HG03095 (cell line): ENCODE measurements at regions not wholly inside any gene's neighbourhood (a gene's known extent, or its start where the extent isn't known, plus 50 kb on each side); places are given as distances from the start of the nearest gene placed in this dataset.
"Not testable (repeated sequence)": the region's sequence is repeated elsewhere in the genome, so short reads cannot be mapped to it uniquely, and the experiment has no call there.

ENCODE experiments used
- ATAC-seq: cut with Tn5 transposase; IDR thresholded peaks from one replicate; pipeline ENCODE4 v1.9.1; 2021; ENCODE audit warnings: moderate library complexity; ENCODE audit not compliant: unreplicated experiment

DNA sequence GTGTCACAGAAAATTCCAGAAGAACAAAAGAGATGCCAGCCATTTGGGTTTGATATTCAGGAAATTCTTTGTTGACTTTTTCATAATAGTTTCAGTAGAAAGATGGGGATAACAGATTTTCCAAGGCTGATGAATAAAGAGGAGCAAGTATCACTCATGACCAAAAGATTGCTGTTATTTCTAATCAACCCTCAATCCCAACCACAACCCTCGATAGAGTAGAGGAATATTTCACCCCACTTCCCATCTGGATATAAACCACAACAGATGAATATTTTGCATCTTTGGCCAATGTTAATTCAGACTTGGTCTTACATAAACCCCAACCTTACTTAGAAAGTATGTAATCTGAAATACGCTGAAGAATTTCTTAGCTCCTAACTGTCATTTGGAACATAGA is 232.4 kb downstream of the SEC16B start:
- no peak for ATAC-seq

DNA sequence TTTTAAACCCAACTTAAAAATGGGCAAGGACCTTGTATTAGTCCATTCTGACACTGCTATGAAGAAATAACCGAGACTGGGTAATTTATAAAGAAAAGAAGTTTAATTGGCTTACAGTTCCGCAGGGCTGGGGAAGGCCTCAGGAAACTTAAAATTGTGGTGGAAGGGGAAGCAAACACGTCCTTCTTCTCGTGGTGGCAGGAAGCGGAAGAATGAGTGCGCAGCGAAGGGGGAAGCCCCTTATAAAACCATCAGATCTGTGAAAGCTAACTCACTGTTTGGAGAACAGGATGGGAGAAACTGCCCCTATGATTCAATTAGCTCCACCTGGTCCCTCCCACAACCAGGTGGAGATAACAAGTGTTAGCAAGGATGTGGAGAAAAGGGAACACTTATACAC is 237.7 kb downstream of the SEC16B start:
- ATAC-seq = no peak

DNA sequence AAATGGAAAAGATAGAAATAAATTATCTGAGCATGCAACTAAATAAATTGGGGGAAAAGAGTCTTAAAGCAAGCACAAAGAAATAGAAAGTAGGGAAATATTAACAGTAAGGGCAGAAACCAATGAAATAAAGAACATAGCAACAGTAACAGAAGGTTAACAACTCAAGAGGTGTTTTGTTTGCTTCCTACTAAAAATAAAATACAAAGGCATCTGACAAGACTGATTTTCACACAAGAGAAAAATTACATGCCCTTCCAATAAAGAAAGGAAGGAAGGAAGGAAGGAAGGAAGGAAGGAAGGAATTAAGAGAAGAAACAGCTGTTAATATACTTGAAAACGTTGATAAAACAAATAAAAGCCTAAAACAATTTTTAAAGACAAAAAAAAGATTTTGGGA is 240.2 kb downstream of the SEC16B start:
- no peak for ATAC-seq

DNA sequence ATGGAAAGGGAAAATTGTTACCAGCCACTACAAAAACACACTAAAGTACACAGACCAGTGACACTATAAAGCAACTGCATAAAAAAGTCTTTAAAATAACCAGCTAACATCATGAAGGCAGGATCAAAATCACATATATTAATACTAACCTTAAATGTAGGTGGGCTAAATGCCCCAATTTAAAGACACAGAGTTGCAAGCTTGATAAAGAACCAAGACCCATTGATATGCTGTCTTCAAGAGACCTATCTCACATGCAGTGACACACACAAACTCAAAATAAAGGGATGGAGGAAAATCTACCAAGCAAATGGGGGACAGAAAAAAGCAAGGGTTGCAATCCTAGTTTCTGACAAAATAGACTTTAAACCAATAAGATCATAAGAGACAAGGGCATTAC is 246.3 kb downstream of the SEC16B start:
- no peak for ATAC-seq

DNA sequence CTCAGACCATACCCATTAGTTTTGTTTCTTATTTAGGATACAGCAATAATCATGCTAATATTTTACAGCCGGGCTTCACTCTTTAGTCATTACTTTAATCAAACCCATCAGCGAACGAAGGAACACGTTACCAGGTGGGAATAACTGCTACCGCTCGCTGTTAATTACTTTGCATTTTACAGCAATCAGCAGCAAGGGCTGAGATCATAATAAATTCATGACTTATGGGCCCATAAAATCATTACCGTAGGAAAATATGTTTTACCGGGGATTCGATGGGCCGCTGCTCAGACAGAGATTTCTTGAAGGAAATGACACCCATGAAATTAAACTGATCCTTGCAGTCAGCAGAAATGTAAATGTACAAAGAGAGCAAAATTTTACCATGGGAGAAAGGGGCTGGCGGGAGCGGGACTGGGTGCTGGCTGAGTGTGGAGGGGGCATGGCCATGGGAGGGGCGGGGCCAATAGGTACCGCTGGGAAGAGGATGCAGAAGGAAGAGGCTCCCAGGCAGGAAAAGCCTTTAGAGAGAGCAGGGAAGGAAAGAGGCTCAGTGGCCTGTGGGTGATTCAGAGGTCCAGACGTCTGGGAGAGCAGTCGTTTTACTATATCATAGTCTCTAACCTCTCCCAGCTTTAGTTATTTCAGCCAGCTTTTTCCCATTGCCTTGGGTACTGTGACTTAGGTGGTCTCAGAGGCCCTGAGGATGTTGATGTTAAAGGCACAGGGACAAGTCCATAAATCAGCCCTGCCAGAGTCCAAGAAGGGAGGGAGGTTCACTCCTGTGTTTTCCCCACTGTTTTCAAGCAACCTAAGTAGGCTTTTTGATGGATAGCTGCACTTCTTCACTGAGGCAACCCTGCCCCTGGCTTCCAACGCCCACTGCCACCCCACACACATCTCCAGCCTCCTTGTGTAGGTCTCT is 258.9 kb downstream of the SEC16B start:
- ATAC-seq = no peak

DNA sequence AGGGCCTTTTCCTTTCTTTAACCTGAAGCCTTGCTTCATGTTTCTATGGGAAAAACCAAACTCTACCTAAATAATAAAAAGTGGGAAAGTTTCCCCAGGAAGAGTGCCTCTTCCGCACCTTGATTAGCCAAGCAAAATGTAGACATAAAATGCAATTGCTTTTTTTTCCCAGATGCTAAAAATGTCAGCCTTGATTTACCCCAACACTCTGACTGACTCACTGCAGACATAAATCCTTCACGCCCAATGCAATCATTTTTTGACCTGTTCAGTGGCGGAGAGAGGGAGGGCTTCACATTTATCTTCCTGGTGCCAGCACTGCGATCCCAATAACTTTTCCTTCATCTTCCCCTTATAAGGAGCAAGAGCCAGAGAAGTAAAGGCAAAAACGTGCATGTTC is 261.5 kb downstream of the SEC16B start:
- ATAC-seq = no peak

DNA sequence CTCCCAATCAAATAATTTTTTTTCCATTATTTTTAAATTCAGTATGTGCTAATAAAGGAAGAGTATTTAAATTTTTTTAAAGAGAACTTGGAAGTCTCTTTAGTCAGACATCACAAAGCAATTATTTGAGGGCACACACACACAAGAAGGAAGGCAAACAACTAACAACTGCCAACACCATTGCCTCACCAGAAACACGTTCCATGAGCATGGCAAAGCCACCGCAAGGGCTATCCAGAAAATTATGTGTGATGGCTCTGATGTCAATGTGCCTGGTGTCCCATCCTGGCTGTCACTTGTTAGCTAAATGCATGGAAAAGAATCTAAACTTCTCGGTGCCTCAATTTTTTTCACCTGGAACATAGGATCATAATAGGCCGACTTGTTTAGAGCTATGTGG is 262.9 kb downstream of the SEC16B start:
- ATAC-seq = no peak

DNA sequence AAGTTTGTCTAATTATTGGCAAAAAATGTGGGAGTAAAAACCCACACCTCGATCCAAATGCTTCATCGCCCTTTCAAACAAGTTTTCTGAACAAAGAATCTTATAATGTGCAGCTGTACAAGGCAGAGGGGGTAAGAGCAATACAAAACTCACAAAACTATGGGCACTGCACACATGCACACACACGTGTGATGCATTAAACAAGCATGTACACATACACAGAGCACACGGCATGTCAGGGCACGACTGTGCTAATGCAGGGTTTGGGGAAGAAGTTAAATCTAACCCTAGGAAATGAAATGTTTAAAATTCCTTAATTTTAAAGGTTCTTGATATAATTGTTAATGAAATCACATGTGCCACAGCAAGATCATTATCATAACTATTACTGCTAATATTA is 264.0 kb downstream of the SEC16B start:
- no peak for ATAC-seq

DNA sequence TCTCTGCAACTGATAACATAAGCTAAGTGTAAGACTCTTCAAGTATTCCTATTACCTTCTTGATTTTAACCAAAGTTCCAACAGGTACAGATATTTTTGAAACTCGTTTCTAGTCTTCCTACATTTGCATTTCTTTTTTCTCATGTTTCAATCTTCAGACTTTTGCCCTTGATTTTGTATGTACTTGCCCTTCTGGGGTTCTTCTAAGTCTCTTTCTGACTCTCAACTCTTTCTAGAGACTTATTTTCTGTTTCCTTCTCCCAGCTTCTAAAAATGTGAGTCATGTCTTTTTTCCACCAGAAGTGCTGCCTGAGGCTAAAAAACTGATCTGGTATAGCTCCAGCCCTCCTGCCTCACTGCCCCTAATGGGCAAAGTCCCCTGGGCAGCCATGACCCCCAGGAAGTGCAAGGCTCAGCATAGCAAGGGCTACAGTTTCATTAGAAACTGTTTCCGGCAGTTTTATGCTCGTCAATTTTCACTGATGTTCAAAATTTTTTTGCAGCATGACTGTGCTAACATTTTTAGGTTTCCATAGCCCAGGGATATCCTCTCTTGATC is 265.9 kb downstream of the SEC16B start:
- no peak for ATAC-seq

DNA sequence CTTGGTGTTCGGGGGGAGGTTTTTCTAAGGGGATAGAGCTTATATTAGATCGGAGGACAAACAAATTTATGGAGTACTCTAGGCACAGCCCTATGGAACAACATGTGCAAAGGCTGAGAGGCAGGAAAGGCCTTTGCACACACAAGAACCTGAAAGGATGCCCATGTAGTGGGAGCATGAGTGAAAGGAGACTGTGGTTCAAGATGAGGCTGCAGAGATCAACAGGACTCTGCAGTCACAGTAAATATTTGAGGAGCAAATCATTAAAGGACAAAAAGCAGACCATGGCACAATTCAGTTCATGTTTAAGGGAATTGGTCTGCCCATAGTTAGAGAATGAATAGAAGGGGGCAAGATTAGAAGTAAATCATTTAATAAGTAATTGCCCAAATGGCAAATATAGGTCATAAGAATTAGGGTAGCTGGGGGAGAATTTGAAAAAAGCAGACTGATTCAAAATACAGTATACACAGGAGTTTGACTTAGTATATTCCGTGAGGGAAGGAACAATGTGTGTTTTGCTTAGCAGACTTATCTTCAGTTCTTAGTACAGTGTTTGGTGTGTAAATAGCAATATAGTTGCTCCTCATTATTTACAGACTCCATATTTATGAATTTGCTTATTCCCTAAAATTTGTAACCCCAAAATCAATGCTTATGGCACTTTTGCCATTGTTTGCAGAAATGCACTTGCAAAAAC is 268.1 kb downstream of the SEC16B start:
- ATAC-seq = no peak

DNA sequence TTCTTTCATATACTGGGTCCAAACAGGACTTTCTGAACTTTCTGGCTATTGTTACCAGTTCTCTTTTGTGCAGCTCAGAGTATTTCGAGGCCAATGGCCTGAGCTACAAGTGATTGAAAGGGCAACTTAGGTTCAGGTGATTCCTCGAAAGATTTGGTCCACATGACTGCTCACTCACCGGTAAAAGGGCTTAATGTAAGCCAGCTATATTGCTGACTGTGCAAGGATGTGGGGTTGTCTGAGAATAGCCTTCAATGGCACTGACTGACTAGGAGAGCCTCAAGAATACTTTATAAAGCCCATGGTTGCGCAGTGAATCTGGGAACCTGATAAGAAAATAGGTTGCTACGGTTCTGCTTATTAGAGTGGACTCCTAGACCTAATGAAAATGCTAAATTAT is 269.0 kb downstream of the SEC16B start:
- no peak for ATAC-seq

DNA sequence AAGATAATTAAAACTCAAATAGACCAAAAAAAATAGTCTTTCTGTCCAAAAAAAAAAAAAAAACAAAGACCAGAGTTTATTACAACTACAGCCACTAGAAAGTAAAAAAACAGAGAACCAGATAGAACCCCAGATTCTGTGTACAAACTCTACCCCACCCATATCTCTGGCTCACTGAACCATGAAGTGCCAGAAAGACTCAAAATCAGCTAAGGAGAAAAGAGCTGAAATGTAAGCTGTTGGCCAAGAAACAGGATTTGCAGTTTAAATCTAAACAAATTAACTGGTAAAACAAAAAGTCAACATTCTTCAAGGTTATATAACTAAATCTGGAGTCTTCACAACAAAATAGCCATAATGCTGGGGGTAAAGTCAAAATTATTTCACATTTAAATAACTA is 278.9 kb downstream of the SEC16B start:
- ATAC-seq = no peak

DNA sequence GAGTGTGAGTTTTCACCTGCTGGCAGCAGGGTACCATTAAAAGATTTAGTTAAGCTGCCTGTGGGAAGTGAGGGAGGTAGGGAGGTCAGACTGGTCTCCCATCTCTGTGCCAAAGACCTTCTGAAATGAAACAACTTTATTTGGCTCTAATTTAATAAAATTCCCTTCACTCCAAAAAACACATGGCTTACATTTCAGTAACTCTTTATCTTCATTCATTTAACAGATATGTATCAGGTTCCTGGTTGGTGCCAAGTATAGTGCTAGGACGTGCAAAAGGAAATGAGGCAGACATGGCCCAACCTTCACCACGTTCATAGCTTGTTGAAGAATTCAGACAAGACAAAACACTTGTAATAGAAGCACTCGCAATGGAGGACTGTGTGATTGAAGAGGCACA is 282.3 kb downstream of the SEC16B start:
- no peak for ATAC-seq

DNA sequence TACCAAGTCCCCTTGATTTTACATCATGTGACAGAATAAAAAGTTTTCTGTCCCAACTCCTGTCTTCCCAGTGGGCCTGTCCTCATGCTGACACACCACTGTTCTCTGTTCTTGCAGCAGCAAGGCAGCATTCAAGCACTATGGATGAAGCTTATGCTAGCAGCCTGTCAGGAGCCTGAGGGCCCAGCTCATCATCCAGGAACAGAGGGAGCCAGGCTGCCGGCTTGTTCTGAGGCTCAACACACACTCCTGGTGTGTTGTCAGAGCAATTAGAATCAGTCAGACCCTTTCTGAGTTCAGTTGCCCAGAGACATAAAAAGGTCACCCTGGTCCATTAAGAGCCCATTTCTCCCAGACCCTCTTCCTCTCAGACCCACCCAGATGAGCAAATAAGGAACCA is 282.9 kb downstream of the SEC16B start:
- ATAC-seq = no peak

DNA sequence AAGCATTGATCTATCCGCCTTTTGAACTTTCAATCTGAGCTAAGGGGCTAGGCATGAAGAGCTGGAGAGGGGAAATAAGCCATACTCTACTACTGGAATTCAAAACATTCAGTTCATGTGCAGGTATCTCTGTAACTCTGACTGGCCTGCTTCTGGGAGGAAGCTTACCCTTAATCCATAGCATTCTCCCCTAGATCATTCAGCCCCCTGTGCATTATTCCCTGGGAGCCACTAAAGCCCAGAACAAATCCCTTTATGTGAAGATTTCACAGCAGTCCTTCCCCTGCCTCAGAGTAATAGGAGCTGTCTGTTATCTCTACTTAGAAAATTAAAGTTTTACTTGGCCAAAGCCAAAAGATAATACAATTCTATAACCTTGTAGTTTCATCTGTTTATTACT is 300.7 kb downstream of the SEC16B start:
- no peak for ATAC-seq

DNA sequence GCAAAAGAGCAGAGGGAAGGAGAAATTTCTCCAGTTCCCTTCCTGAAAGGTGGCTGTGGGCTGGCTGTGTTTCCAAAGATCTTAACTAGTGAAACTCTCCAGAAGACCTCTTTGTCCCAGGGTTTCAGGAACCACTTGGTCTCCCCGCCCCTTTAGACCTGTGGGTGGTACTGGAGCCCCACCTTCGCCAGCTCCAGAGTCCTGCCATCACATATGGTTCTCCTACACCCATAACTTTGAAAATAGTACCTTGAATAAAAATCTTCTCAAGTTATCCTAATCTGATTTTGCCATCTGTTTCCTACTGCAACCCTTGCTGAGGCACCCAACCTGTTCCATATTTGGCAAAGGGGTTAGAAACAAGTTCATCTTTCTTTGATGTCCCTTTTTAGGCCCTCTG is 303.9 kb downstream of the SEC16B start:
- no peak for ATAC-seq

DNA sequence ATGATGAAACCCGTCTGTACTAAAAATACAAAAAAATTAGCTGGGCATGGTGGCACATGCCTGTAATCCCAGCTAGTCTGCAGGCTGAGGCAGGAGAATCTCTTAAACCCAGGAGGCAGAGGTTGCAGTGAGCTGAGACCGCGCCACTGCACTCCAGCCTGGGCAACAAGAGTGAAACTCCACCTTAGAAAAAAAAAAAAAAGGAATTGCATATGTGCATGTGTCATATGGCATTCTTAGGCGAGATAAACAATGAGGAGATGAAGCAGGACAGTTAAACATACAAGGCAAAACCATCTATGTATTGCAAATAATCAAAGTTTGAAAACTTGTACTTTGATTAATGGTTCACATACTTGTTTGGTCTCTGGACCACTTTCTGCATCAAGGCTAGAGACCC is 305.1 kb downstream of the SEC16B start:
- not testable (repeated sequence) for ATAC-seq

DNA sequence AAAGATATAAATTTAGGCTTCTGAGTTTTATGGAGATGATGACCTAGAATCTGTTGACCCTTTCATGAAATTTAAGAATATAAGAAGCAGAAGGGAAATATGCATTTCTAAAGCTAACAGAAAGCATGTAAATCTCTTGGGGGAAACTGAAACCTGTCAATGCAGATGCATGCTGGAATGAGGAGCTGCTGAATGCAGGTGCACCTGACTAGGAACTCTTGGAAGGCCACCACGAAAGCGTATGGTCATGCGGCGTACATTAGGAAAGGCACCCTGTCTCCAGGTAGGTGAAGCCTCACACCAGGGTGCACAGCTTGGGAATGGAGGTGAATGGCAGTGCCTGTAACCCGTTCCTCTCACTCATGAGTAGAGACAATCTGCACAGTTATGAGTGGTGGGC is 309.7 kb downstream of the SEC16B start:
- ATAC-seq = no peak

DNA sequence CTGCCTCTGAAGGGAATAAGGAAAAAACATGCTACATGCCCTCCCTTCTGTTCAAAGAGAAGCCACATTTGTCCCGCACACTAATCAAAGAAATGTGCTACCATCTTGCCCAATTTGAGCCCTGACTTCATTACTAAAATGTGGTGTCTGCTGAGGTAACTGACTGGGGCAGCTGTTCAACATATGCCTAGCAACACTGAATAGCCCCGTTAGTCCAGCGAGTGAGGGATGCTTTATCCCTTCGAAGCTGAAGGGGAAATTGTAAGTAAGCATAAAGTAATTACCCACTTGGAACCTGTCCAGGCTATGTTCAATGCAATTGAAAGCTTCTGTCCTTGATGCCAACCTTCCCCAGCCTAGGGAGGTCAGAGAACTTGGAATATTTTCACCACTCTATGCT is 310.6 kb downstream of the SEC16B start:
- ATAC-seq = no peak

DNA sequence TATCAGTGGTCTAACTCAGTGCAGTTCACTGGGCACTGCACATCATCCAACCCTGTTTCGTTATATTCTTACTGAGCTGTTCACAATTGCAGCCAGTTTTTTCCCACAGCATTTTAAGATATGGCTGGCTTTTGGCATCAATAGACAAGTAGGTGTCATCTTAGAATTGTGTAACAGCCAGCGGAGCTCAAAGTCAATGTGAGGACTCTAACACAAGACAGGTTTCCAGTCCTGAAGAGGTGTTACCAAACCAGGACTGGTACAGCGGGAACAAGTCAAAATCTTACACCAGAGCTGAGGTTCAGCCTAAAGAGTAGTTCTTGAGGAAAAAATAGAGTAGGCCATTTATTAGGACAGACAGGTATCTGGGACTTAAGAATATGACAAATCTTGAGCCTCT is 313.3 kb downstream of the SEC16B start:
- ATAC-seq = no peak

DNA sequence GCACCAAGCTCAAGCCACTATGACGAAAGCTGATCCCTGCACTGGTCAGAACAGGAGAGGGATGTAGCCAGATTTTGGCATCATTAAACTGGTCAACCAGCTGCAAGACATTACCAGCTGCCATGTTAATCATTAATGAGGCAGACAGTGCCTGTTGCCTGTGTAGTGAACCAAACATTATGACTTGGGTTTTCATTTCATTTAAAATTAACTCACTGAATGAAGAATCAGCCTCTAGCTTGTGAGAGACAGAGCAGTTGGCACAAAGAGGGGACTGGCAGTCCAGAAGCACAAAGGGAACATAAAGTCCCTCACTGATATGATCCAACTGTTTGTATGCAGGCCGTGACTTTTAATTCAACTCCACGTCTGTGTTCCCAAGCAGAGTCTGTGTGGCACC is 318.9 kb downstream of the SEC16B start:
- ATAC-seq = no peak

DNA sequence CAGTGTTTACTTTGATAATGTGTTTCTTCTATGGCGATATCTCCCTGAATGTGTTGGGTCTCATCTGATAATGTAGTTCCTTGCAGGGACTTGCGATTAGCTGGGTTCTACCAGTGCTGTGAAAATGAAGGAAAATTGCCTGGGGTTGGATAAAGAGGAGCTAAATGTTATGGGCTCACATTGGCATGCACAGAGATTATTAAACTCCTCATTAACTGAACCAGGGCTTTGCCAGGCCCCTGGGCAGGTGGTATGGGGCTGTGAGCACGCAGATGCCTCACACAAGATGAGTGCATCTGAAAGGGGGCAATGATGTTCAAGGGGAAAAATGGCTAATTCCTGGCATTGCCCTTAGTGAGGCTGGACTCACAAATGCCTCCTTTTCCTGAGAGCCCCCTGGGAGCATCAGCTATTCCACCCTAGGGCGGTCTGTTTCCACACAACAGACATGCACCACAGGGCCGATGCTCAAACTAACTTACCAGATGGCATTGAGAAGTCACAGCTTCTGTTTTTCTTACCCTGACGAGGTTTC is 321.1 kb downstream of the SEC16B start:
- ATAC-seq = no peak
